NB4 (cell line): ENCODE measurements at regions not wholly inside any gene's neighbourhood (a gene's known extent, or its start where the extent isn't known, plus 50 kb on each side); places are given as distances from the start of the nearest gene placed in this dataset.

Source experiments
- POLR2A ChIP-seq: IDR thresholded peaks from 2 replicates; pipeline ENCODE4 v1.6.1; 2011; ENCODE audit warnings: mild to moderate bottlenecking; ENCODE audit not compliant: insufficient read length; ENCODE audit errors: extremely low read depth
- TF ChIP-seq, protein P1 (sequence below): IDR thresholded peaks from one replicate; pipeline ENCODE4 v1.5.1; 2012; ENCODE audit warnings: low read depth, low read length

GRCh38 chr12:75840994-75841355 lies 190.6 kb downstream of the PHLDA1 start:
- TF ChIP-seq, protein P1, sequence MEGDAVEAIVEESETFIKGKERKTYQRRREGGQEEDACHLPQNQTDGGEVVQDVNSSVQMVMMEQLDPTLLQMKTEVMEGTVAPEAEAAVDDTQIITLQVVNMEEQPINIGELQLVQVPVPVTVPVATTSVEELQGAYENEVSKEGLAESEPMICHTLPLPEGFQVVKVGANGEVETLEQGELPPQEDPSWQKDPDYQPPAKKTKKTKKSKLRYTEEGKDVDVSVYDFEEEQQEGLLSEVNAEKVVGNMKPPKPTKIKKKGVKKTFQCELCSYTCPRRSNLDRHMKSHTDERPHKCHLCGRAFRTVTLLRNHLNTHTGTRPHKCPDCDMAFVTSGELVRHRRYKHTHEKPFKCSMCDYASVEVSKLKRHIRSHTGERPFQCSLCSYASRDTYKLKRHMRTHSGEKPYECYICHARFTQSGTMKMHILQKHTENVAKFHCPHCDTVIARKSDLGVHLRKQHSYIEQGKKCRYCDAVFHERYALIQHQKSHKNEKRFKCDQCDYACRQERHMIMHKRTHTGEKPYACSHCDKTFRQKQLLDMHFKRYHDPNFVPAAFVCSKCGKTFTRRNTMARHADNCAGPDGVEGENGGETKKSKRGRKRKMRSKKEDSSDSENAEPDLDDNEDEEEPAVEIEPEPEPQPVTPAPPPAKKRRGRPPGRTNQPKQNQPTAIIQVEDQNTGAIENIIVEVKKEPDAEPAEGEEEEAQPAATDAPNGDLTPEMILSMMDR, result no peak
- no peak for TF ChIP-seq POLR2A
